GM19395 (cell line): ENCODE measurements at regions not wholly inside any gene's neighbourhood (a gene's known extent, or its start where the extent isn't known, plus 50 kb on each side); places are given as distances from the start of the nearest gene placed in this dataset.
"Not testable (repeated sequence)": the region's sequence is repeated elsewhere in the genome, so short reads cannot be mapped to it uniquely, and the experiment has no call there.

ENCODE experiments used
- ATAC-seq: cut with Tn5 transposase; IDR thresholded peaks from one replicate; pipeline ENCODE4 v1.9.1; 2021; ENCODE audit warnings: mild to moderate bottlenecking, moderate library complexity; ENCODE audit not compliant: unreplicated experiment

DNA sequence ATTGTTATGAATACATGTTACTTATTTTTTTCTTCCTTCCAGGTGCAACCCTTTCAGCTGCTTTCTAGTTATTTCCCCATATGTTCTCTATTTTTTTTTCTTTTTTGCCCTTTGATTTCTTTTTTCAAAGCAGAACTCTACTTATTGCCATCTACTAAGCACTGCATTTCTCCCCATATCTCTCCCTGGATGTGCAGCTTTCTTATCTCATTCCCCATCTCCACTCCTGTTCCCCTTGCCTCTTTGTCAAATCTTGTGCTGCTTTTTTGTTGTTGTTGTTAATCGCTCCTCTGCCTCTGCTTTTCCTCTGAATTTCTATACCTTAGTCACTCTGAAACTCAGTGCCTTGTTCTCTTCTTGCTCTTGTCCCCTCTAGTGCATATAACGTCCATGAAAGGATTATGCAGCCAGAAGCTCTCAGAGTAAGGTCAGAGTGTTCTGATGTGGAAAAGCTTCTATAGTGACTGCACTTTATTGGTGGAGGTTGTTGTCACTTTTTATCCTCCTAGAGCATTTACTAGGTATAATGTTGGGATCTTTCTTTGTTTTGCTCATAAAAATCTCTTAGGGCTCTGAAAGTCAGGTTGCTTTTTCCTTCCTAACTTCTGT is 51.1 kb upstream of the JADE1 start:
- no peak for ATAC-seq

DNA sequence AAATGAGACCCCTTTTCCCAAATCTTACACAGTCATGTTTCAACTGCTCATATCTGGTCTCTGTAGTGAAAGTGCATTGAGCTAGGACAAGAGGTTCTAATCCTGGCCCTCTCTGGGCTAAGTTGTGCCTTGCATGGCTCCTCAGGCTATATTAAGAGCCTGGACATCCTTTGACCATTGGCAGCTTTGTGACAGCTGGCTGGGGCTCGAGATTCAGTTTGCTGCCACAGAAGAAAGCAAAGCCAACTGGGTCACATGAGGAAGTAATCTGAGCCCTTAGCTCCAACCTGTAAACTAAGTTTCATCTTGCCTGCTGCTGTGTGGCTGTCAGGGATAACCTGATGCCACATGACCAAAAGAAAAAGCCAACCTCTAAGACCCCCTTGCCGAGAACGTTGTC is 51.8 kb upstream of the JADE1 start:
- ATAC-seq, result no peak

DNA sequence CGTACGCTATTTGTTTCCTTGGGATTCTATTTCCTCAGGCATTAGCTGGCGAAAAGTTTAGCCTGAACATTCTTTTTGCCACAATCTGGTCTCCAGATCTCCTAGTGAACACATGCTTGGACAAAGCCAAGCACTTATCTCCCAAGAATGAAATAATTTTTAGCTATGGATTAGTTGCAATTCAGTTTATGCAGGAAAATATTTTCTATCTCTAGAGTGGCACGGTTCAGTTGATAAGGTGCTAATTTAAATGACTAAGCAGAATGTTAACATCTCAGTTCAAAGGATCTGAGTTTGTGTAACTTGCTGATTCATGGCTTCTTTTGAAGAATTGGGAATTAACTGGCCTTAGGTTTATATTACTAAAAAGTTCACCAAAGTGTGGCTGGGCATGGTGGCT is 58.1 kb upstream of the JADE1 start:
- ATAC-seq, result no peak

DNA sequence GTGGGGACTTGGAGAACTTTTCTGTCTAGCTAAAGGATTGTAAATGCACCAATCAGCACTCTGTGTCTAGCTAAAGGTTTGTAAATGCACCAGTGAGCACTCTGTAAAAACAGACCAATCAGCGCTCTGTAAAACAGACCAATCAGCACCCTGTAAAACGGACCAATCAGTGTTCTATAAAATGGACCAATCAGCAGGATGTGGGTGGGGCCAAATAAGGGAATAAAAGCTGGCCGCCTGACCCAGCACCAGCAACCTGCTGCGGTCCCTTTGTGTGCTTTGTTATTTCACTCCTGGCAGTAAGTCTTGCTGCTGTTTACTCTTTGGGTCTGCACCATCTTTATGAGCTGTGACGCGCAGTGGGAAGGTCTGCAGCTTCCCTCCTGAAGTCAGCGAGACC is 67.8 kb upstream of the JADE1 start:
- ATAC-seq, result not testable (repeated sequence)

DNA sequence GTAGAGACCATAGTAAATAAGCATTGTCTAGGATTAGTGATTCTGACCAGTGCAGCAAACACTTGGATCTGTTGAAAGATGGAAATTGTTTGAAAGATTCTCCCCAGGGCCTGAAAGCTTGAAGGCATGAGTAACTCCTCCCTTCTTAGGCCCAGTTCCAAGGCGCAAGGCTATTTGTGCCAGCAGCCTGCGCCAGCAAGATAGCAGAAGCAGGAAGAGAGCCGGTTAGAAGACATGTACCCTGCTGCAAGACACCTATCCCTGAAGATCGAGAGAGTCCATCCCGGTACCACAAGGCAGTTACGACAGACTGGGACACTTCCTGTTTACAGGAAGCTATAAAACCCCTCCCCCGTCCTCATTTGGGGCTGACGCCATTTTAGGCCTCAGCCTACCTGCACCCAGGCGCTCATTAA is 72.4 kb upstream of the JADE1 start:
- no peak for ATAC-seq

DNA sequence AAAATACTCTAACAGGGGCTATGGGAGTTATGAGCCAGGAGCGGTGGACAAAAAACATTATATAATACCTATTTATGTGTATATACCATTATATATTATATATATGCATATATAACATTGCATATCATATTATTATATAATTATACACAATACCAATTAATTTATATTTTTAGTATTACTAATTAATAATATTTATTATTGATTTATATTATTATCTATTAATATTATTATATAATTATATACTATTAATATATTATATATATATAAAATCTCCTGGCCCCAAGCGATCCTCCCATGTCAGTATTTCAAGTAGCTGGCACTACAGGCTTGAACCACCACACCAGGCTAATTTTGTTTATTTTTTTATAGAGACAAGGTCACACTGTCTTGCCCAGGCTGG is 73.8 kb upstream of the JADE1 start:
- no peak for ATAC-seq

DNA sequence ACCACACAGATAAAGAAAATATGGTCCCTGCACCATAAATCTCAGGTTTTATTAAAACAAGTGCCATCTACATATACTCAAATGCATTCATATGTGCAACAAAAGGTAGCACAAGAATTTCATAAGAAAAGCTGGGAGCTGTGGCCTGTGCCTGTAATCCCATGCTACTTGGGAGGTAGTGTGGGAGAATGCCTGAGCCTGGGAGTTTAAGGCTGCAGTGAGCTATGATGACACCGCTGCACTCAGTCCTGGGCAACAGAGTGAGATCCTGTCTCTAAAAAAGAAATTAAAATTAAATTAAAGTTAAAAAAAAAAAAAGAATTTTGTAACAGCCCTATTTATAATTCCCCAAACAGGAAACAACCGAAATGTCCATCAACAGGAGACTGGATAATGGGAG is 81.3 kb upstream of the JADE1 start:
- no peak for ATAC-seq

DNA sequence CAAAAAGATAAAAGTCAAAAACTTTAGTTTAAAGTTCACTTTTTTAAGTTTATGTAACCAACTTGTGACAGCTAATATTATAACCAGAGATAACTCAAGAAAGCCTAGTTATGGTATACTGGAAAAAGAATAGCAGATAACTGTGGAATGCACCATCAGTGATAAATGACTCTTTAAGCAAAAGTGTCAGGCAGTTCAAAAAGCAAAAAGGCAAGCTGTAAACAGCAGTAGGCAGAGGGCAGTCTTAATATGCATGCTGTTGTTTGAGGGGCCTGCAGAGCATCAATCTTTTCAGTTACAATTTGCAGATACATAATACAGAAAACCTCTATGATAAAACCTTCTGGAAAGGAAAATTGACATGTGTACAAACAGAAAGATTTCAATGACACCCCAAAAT is 81.8 kb upstream of the JADE1 start:
- no peak for ATAC-seq

DNA sequence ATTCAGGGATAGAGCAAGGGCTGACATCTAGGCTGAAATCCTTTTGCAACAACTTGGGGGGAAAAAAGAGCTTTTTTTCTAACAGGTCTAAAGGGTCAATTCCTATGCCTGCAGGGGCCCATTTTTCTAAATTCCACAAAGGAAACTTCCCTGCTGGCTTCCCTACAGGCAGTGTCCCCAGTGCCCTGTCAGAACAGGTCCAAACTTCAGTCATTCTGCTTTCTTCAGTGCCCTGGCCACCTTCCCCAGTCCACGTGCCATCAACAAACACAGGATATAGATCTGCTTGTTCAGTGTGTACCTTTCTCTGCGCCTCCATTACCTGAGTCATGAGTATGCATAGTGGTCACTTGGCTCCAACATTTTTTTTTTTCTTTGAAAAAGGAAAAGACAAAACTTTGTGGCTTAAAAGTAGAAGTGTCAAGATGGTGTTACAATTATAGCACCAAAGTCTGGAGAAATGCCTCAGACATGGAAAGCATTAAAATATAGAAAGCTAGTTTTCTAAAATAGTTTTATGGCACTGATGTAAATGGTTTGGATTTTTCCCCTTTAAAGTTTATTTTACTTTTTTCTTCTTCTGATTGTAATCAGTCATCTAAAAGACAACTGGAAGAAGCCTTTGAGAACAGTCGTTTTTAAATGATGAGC is 84.0 kb upstream of the JADE1 start:
- ATAC-seq, result no peak

DNA sequence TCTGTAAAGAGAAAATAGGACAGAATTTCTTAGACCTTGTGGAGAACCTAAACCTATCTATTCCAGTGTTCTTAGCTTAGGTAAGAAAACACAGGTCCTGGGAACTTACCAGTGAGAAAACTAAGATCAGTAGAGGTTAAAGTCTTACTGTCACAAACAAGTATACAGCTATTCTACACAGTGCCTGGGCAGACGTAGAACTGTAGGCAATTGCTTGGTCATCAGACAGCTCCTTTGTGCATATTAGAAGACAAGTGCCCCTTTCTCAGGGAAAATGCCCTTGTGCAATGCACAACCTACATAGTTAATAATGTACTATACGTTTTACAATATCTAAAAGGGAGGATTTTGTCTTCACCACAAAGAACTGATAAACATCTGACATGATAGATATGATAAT is 86.6 kb upstream of the JADE1 start:
- ATAC-seq, result no peak

DNA sequence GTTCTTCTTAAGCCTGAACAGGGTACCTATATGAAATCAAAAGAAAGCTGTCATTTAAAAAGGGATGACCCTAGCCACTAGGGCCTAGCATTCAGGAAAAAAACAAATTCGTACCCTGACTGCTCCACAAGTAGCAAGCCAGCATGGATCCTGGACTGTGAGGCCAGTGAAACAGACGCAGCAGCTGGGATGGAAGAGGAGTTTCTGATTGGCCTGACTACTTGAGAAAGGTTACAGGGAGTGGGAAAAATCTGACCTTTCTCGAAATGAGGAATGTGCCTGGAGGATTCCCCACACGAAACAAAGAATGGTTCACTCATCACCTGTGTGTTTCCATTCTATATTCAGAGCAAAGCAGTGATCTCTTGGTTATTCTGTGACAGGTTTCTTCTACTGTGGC is 87.6 kb upstream of the JADE1 start:
- ATAC-seq, result no peak

DNA sequence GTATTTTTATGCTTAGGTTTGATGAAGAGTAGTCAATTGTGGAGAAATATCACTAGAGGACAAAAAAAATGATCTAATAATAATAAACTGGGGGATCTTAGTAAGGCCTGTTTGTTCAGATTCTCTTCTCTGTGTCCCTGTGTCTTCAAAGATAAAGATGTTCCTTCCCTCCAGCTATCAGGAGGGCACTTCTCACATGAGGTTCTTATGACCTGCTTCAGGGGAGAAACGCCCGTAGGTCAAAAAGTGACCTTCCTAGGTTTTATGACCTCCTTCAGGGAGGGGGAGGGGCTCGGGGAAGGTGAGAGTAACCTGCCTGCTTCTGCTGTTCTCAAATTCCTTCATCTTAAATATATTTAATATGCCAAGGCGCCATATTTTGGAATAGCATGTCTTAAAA is 89.2 kb upstream of the JADE1 start:
- ATAC-seq, result no peak

DNA sequence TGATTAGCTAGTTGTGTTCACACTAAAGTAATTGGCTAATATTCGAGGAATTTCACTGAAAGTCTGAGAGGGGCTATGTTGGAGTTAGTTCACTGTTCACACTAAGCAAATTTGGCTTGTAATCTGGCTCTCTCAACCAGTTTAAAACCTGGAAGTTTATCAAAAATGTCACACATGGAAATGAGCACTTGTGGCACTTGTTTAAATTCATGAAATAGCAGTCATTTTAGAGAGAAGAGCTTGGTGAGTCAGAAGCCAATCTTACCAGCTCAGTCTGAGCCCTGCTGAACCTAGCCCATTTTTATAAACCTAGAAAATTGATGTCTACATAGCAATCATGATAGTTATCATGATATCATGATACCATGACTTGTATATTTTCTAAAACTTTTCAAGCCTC is 90.7 kb upstream of the JADE1 start:
- no peak for ATAC-seq

DNA sequence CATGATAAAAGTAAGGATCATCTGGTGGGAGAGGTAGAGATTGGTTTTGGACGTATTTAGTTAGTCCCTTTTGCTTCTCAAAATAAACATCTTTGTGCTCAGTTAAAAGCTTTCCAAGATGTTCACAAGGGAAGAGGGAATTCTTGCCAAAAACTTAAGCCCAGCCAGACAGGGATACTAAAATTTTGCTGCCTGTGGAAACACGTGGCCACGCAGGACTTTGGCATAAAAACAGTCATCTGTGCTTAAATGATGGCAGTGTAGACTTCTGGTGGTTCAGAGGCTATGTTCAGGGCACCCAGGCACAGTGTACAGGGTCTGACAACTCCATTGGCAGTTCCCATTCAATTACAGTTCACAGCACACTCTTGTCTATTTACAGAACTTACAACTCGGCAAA is 93.2 kb upstream of the JADE1 start:
- ATAC-seq, result no peak

DNA sequence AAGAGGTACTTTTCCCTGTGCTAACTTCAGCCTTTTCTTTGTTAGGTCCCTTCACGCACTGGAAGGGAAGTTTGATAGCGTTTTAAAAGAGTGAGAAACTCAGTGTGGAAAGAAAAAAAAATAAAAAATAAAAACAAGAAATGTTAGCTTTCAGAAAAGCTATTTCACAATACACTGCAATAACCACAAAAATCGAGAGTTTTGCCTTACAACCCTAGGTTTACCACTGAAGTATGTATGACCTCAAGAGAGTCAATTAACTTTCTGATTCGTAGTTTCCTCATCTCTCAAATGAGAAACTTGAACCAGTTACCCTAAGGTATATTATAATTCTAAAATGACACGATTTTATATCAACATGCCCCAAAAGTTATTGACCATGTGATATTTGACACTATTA is 93.9 kb upstream of the JADE1 start:
- no peak for ATAC-seq

DNA sequence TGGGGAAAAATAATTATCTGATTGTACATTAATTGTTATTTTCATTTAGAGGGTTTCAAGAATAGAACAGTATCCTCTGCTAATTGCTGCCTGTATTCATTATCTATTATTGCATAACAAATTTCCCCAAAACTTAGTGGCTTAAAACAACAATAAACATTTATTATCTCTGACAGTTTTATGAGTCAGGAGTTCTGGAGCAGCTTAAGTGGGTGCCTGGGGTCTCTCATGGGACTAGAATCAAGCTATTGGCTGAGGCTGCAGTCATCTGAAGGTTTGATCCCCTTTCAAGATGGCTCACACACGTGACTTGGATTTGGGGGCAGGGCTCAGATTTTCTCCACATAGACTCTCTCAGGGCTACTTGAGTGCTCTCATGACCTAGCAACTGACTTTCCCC is 98.1 kb upstream of the JADE1 start:
- ATAC-seq, result no peak

DNA sequence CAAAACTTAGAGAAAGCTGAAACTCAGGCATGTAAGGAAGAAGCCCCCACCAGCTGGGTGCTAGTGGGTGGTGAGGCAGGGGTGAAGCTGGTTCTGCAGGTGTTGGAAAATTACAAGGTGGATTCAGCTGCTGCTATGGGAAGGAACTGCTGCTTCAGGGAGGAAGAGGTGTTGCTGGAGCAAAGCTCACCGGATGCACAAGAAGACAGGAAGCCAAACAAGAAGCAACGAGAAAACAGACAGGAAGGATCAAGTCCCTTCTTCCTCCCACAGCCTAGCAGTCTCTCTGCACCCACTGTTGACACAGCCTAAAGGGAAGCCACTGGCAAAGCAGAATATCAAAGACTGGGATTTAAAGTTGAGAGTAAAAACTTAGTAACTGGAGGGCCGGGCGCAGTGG is 100.2 kb upstream of the JADE1 start:
- ATAC-seq, result no peak

DNA sequence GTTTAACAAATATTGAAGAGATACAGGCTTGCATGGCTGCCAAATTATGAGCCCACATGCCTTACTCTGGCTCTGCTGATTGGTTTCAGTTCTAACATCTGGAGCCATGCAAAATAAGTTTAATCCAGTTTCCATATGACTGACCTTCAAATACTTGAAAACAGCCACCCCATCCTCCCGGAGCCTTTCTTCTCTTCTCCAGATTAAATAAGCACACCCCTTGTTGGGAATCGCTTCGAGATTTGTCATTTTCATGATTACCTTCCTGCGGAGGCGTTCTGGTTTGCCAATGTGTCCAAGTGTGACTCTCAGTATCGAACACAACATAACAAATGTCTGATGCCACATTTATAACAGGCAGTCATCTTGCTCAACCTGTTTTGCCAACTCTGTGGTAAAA is 101.6 kb upstream of the JADE1 start:
- ATAC-seq, result no peak

DNA sequence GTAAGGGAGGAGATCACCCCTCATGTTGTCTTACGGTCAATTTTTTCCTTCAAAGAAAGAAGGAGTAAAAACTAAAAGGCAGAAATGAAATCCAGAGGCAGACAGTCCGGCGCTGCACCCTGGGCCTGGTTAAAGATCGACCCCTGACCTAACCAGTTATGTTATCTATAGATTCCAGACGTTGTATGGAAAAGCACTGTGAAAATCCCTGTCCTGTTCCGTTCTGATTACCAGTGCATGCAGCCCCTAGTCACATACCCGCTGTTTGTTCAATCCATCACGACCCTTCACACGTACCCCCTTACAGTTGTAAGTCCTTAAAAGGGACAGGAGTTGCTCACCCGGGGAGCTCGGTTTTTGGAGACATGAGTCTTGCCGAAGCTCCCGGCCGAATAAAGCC is 105.6 kb upstream of the JADE1 start:
- ATAC-seq, result no peak

DNA sequence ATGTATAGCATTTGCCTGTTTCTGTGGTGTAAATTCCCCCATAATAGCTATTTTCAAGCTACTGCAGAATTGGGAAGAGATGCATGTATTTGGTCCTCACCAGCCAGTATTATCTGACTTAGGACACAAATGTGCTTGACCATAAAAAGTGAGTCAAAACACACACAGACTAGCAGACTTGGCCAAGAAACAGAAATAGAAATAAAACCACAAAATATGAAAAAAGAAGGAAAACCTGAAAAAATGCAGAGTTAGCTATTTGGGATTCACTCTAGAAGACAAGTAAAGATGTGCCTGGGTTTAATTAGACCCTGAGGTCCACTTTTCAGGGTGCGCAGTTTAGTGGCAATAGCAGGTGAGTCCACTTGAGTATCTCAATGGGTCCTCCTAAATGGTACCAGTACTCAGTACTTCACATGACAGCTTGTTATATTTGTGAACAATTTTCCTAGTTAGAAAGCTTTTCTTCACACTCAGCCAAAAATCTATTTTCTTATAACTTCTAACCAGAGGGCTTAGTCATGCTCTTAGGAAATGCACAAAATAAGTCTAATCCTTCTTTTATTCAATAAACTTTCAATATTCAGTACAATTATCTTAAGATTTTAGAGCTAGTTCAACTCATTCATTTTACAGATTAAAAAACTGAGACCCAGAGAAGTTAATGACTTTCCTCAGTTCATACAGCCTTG is 108.7 kb upstream of the JADE1 start:
- ATAC-seq, result no peak

DNA sequence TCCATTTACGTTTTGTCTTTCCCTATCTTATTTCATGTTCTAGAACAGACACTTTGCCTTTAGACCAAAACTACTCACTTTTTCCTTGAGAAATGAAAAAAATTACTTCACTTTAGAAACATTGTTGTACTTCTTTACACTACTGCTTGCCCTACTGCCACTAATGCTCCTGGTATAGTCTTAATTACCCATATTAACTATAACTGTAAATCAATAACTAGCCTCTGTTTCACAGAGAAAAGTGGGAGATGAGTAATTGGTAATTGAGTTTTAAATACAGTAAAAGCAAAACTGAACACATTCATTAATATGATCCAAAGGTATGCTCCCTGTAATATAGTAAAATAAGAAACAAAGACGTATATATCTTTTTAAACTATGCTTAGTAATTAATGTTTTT is 111.1 kb upstream of the JADE1 start:
- no peak for ATAC-seq

DNA sequence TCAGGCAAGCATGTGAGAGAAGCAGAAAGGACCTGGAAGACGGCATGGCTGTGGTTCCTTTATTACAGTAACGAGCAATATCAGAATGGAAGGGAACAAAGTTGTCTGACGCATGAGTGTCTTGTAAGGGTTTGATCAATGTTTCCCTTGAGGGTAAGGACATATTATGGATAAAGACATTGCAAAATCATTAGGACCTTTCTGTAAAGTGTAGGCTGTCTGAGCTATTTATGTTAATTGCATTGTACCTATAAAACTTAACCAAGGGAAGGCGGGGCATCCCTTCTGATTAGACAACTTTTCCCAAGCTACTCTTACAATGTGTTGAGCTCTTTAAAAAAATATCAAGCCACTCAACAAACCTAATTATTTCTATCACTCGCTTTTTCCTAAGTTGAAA is 112.2 kb upstream of the JADE1 start:
- ATAC-seq, result no peak

DNA sequence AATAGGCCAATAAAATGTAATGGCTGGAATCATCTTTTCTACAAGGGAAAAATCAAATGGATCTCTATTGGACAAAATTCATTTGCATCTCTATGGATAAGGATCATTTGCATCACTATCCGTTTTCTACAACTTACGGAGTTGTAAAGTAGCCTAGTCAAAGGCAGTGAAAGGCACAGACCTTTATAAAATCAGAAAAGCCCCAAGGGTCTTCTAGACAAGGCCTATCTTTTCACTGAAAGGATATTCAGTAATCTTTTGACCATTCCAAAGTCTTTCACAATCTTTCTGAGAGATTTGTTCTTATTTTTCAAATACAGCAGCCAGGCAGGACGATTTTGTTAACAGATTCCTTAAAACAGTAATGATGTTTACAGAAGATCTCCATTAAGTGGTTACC is 119.5 kb upstream of the JADE1 start:
- ATAC-seq, result no peak
